ENCODE measurements at regions not wholly inside any gene's neighbourhood (a gene's known extent, or its start where the extent isn't known, plus 50 kb on each side); places are given as distances from the start of the nearest gene placed in this dataset. TPM values are rescaled to one million over a fixed set of nuclear protein-coding genes. Genes with fewer than 3 reads are reported as not detected.

DNA sequence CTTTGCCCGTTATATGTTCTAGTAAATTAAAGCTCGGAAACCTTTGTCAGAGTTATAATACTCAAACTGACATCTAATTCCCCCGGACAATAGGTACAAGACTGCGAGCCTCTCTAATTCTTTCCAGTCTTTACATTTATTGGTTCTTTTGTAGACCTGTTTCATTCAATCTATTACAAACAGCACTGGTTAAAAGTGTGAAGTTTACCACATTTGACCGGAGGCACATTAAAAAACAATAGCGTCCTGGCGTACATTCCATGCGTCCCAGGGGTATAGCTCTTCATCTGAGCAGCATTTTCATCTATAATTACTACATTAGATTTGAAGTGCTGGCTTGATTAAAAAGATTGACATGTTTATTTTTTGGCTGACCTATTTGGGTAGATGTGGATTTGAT, 49.9 kb upstream of the TENM3 start (continued):
- TF ChIP-seq, protein P1, sequence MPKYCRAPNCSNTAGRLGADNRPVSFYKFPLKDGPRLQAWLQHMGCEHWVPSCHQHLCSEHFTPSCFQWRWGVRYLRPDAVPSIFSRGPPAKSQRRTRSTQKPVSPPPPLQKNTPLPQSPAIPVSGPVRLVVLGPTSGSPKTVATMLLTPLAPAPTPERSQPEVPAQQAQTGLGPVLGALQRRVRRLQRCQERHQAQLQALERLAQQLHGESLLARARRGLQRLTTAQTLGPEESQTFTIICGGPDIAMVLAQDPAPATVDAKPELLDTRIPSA (CRISPR knock-in tag; IDR thresholded peaks at IDR 0.05; ENCODE audit: borderline replicate concordance): no peak

MicroRNAs encoded in the stretch of these regions (microRNA counts, 767-probe panel; counts per million panel counts)
- microRNA hsa-miR-1305: not detected

Small RNA genes lying in the stretch of these regions (microRNA-seq; reads per million reads assigned to microRNA genes)
- gene MIR1305: not detected

Small RNA genes lying in the stretch of these regions (small RNA-seq; reads per million reads assigned to genes)
- gene AC018710.1 (ENCODE audit: insufficient read depth in 2 of 3, insufficient read length in 3 of 3, low read depth in 2 of 3, low replicate concordance in 1 of 3) (0 reads per million in 3 experiments), gene AC019235.1 (ENCODE audit: insufficient read depth in 2 of 3, insufficient read length in 3 of 3, low read depth in 2 of 3, low replicate concordance in 1 of 3) (0 reads per million in 3 experiments), gene MIR1305 (ENCODE audit: insufficient read depth in 2 of 3, insufficient read length in 3 of 3, low read depth in 2 of 3, low replicate concordance in 1 of 3) (0 reads per million in 3 experiments), gene RF00571 (ENCODE audit: insufficient read depth in 2 of 3, insufficient read length in 3 of 3, low read depth in 2 of 3, low replicate concordance in 1 of 3) (0 reads per million in 3 experiments), gene RN7SKP13 (ENCODE audit: insufficient read depth in 2 of 3, insufficient read length in 3 of 3, low read depth in 2 of 3, low replicate concordance in 1 of 3) (0 reads per million in 3 experiments), gene RNA5SP173 (ENCODE audit: insufficient read depth in 2 of 3, insufficient read length in 3 of 3, low read depth in 2 of 3, low replicate concordance in 1 of 3) (0 reads per million in 3 experiments), gene RNU1-45P (ENCODE audit: insufficient read depth in 2 of 3, insufficient read length in 3 of 3, low read depth in 2 of 3, low replicate concordance in 1 of 3) (0 to 6.8 (median 0.20) reads per million in 3 experiments)

Data from HepG2 (cell line).